ENCODE measurements at regions not wholly inside any gene's neighbourhood (a gene's known extent, or its start where the extent isn't known, plus 50 kb on each side); places are given as distances from the start of the nearest gene placed in this dataset.

DNA sequence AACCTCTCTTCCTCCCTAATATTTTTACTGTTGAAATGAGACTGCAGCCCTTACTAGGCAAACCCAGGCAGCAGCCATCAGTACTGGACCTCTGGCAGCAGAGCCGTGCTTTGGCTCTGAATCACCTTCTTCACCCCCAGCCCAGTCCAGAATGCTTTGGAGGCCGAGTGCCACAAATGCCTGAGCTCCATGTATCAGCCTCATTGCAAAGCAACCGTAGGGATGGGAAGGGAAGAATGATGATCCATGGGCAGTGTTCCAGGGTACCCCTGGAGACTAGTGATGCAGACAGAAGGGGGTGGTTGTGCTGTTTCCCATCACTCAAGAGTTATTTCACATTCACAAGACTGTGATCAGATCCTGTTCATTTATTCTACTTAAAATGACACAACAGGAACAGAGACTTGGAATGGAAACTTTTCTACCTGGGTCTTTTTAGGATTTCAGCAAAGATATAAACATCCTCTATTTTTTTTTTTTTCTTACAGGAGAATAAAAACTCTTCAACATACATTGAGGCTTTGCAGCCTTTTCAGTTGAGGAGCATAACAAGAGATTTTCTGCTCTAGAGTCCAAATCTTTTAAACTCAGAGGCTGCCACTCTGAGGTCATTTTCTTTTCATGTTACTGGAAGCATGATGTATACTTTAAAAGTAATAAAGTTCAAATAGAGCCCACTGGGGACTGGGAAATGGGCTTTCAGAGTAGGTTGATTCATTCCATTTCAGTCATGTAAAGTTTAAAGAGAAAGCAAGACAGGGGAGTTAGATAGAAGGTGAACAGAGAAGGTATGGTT, 138.3 kb downstream of the KCNJ2 start:
- Histone ChIP-seq H3K4me2 (ENCODE audit: insufficient read depth in 1 of 2, low read depth in 2 of 2, low read length in 2 of 2) (no peak overlapping the region), H3K79me1 (ENCODE audit: low read depth, low read length) (no peaks in the 10 kb centered on the region), H2BK5ac (ENCODE audit: low read depth, low read length) (no peak overlapping the region), H3K4me3 (ENCODE audit: extremely low read depth in 1 of 4, insufficient read depth in 2 of 4, low read depth in 3 of 4, low read length in 4 of 4) (no peak overlapping the region), H4K20me1 (replicated peaks in 1 of 2; ENCODE audit: control insufficient read depth in 1 of 2, insufficient read depth in 2 of 2, low read length in 2 of 2) (no peaks in the 10 kb centered on the region), H3K27me3 (replicated peaks in 1 of 4; ENCODE audit: control insufficient read depth in 3 of 4, extremely low read depth in 1 of 4, insufficient read depth in 3 of 4, low read length in 3 of 4) (no peaks in the 10 kb centered on the region), H4K5ac (ENCODE audit: insufficient read length, low read depth, low read length) (no peak overlapping the region), H2BK12ac (ENCODE audit: low read depth, low read length) (0 out of 2 replicates have a peak overlapping the region, but pooled peaks have one; percentile 27), H2BK15ac (ENCODE audit: low read length) (no peak overlapping the region), H2AK5ac (ENCODE audit: low read depth, low read length) (no peak overlapping the region), H3K36me3 (ENCODE audit: control insufficient read depth in 2 of 4, insufficient read depth in 4 of 4, low read length in 3 of 4) (no peaks in the 10 kb centered on the region), H3K9me3 (ENCODE audit: insufficient read depth in 2 of 2, low read depth in 1 of 2, low read length in 1 of 2) (no peaks in the 10 kb centered on the region), H3K27ac (ENCODE audit: low read depth, low read length) (no peak overlapping the region), H3K79me2 (ENCODE audit: control insufficient read depth in 1 of 2, insufficient read depth in 2 of 2, low read length in 2 of 2) (no peaks in the 10 kb centered on the region), H3K9ac (replicated peaks in 1 of 4; ENCODE audit: extremely low read depth in 1 of 4, low read depth in 3 of 4, low read length in 3 of 4) (no peak overlapping the region), H3K23ac (ENCODE audit: insufficient read length) (no peak overlapping the region), H3K18ac (ENCODE audit: extremely low read depth, low read length) (no peak overlapping the region), H3K23me2 (ENCODE audit: low read depth, low read length) (no peaks in the 10 kb centered on the region), H2BK20ac (ENCODE audit: low read length) (no peak overlapping the region), H2AFZ (ENCODE audit: low read length) (no peak overlapping the region), H3K4ac (replicated peaks; ENCODE audit: insufficient read length, low read depth, low read length) (no peak overlapping the region), H2BK120ac (replicated peaks; ENCODE audit: low read depth, low read length) (no peak overlapping the region), H4K91ac (replicated peaks; ENCODE audit: insufficient read length, low read length) (no peak overlapping the region), H4K8ac (ENCODE audit: extremely low read depth, insufficient read depth, low read length) (no peak overlapping the region), H3K14ac (ENCODE audit: insufficient read length) (no peak overlapping the region), H3K56ac (replicated peaks; ENCODE audit: insufficient read length, low read depth, low read length) (no peak overlapping the region), H3K4me1 (replicated peaks in 1 of 4; ENCODE audit: control insufficient read depth in 3 of 4, insufficient read depth in 4 of 4, low read length in 3 of 4) (no peaks in the 10 kb centered on the region)
- ChIA-PET POLR2A (ENCODE audit: partially characterized antibody) (no interaction called here), CTCF (ENCODE audit: partially characterized antibody) (interaction anchor here (1.0 kb wide), 1 partner anchor 735 kb away, joined by 3 read pairs; no protein-coding TSS in a partner anchor)
- WGBS, 2 experiments (ENCODE audit: extremely low coverage in 1 of 2, insufficient coverage in 1 of 2, insufficient read length in 1 of 2, insufficient replicate concordance in 2 of 2, low coverage in 1 of 2, low lambda C conversion rate in 2 of 2, missing lambda C conversion rate in 1 of 2): 98% methylated on average over 3 of the region's 3 CpGs; no CpG with 5 or more reads in 1 of the 2 experiments
- FAIRE-seq (no peak), DNase-seq (ENCODE audit: low read depth in 1 of 2, low spot score in 2 of 2) (no peak)
- TF ChIP-seq TEAD4 (IDR thresholded peaks at IDR 0.05; ENCODE audit: low read depth, low read length) (no peak), SIRT6 (IDR thresholded peaks at IDR 0.05; ENCODE audit: low read length) (no peak), BRCA1 (IDR thresholded peaks at IDR 0.05; ENCODE audit: low read depth, low read length) (no peak), TBP (IDR thresholded peaks at IDR 0.05; ENCODE audit: low read depth, low read length) (no peak), NRF1 (IDR thresholded peaks at IDR 0.05; ENCODE audit: low read depth, low read length) (no peak), CHD2 (IDR thresholded peaks at IDR 0.05; ENCODE audit: low read length) (no peak), CBX5 (IDR thresholded peaks at IDR 0.05; ENCODE audit: low read depth, low read length) (no peak), POLR2AphosphoS5 (IDR thresholded peaks at IDR 0.05; ENCODE audit: low read depth, low read length) (no peak), KDM5A (IDR thresholded peaks at IDR 0.05; ENCODE audit: low read length) (no peak), EGR1 (IDR thresholded peaks at IDR 0.05; ENCODE audit: borderline replicate concordance, low read depth, low read length) (no peak)
- TF ChIP-seq, protein P1, sequence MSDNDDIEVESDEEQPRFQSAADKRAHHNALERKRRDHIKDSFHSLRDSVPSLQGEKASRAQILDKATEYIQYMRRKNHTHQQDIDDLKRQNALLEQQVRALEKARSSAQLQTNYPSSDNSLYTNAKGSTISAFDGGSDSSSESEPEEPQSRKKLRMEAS (IDR thresholded peaks at IDR 0.05): no peak
- TF ChIP-seq, protein P2, sequence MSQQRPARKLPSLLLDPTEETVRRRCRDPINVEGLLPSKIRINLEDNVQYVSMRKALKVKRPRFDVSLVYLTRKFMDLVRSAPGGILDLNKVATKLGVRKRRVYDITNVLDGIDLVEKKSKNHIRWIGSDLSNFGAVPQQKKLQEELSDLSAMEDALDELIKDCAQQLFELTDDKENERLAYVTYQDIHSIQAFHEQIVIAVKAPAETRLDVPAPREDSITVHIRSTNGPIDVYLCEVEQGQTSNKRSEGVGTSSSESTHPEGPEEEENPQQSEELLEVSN (IDR thresholded peaks at IDR 0.05): no peak
